Skeletal muscle tissue (tissue), 3 donors: ENCODE measurements at regions not wholly inside any gene's neighbourhood (a gene's known extent, or its start where the extent isn't known, plus 50 kb on each side); places are given as distances from the start of the nearest gene placed in this dataset.
"Not testable (repeated sequence)": the region's sequence is repeated elsewhere in the genome, so short reads cannot be mapped to it uniquely, and the experiment has no call there.

Source experiments
- H3K27ac ChIP-seq: one replicate; pipeline ENCODE4 v1.7.0; 2013; ENCODE audit warnings: mild to moderate bottlenecking, low read depth, low read length, inconsistent platforms
- H3K27me3 ChIP-seq, 3 donors: one replicate each; pipeline ENCODE4 v1.7.0; 2013; ENCODE audit warnings: low read length in 3 of 3; ENCODE audit not compliant: control insufficient read depth in 3 of 3, insufficient read depth in 3 of 3
- H3K36me3 ChIP-seq, 3 donors: one replicate each; pipeline ENCODE4 v1.7.0; 2013; ENCODE audit warnings: low read length in 3 of 3; ENCODE audit not compliant: control insufficient read depth in 3 of 3, insufficient read depth in 3 of 3
- H3K4me1 ChIP-seq, 3 donors: one replicate each; pipeline ENCODE4 v1.7.0; 2013; ENCODE audit warnings: low read length in 3 of 3, mild to moderate bottlenecking in 3 of 3; ENCODE audit not compliant: control insufficient read depth in 3 of 3, insufficient read depth in 3 of 3
- H3K4me3 ChIP-seq, 3 donors: one replicate each; pipeline ENCODE4 v1.7.0; 2013; ENCODE audit warnings: low read length in 3 of 3
- H3K9ac ChIP-seq, 3 donors: one replicate each; pipeline ENCODE4 v1.7.0; 2013; ENCODE audit warnings: low read length in 3 of 3, mild to moderate bottlenecking in 3 of 3, moderate library complexity in 2 of 3, low read depth in 1 of 3
- H3K9me3 ChIP-seq, 3 donors: one replicate each; pipeline ENCODE4 v1.7.0; 2013; ENCODE audit warnings: low read length in 3 of 3; ENCODE audit not compliant: control insufficient read depth in 3 of 3
- donor health status: Osteomylitis.

DNA sequence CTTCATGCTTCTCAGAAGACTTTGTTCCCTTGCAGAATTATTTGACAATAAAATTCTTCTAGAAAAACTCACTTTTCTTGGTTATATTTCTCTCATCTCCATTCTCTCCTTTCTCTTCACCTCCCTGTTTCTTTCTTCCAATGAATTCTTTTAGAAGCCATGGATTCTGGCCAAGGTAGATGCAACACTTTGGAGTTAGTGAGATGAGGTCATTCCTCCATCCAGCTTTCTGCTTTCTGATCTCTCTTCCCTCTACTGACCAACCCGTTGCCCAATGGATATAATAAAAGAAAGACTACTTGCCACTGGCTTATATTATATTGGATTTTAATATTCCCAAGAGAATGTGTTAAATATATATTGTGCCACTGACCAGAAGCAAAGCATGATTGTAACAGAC, 88.9 kb upstream of the KIF2A start:
- H3K4me3 ChIP-seq, H3K36me3 ChIP-seq, H3K27me3 ChIP-seq, H3K27ac ChIP-seq, H3K9me3 ChIP-seq, H3K9ac ChIP-seq, H3K4me1 ChIP-seq: not testable (repeated sequence)

DNA sequence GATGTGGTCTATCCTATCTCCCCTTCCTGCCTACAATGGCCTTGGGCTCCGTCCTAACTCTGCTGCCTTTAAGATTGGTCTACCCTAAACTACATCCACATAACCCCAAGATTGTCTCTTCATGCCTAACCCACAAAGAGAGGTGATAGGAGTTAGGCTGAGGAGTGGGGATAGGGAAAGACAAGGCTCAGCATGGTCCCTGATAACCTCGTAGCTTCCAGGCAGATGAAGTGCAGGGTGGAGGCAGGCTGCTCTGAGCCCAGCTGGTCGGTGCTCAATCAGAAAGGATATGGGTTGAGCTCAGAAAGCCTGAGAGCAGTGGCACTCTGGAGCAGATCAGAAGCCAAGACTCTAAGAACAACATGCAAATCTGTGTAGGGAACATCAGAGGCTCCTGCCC, 87.1 kb upstream of the KIF2A start:
- not testable (repeated sequence) for H3K4me1 ChIP-seq, H3K27ac ChIP-seq, H3K9ac ChIP-seq, H3K4me3 ChIP-seq, H3K9me3 ChIP-seq, H3K27me3 ChIP-seq, H3K36me3 ChIP-seq

DNA sequence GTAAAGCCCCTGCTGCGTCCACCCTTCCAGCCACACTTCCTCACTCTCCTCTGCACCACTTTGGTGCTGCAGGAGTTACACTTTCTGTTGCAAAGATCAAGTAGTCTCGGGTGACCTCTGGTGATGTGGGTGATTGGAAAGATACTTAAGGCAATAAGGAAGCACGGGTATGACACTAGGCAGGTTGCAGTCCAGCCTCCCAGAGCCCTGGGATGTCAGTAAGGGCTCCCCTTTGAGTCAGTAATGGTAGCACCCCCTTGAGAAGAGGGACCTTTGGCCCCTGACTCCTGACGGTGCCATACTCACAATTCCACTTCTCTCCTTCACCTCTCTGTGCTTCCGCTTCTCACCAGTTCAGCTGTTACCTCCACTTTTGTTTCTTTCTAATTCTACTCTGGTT, 84.1 kb upstream of the KIF2A start:
- H3K4me3 ChIP-seq, H3K27ac ChIP-seq, H3K36me3 ChIP-seq, H3K9ac ChIP-seq, H3K27me3 ChIP-seq, H3K4me1 ChIP-seq, H3K9me3 ChIP-seq: not testable (repeated sequence)

DNA sequence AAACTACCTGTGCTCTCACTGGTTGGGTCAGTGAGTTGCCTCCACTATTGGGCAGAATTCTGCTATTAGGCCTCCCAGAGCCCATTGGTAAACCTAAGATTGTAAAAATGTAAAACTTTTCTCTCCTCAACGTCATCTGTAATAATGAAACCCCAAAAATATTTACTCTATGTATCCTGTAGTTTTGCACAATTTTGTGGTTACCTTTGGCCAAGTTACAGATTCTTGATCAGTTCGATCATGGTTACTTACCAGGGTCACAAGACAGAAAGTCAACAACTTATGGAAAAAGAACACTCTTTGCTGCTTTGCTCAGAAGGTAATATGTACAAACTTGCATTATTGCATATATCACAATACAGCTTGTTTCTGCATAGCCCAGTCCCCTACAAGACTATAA, 83.7 kb upstream of the KIF2A start:
- not testable (repeated sequence) for H3K9ac ChIP-seq, H3K9me3 ChIP-seq, H3K27me3 ChIP-seq, H3K4me1 ChIP-seq, H3K36me3 ChIP-seq, H3K4me3 ChIP-seq, H3K27ac ChIP-seq

DNA sequence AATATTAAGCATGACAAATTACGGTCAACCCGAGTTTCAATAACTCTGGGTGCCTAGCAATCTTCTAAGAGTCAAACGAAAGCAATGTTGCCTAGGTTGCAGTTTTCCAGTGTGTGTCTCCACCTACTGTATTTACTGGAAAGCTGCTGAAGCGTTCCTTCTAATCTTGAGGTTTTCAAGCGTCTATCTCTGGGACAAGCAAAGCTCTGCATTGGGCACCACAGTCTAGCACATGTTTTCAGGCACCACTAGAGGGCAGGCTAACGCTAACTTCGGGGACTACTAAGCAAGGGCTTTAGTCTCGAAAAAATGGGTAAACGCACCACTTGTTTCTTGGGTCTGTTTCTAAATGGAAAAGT, 82.7 kb upstream of the KIF2A start:
- H3K36me3 ChIP-seq, H3K27ac ChIP-seq, H3K9me3 ChIP-seq, H3K4me1 ChIP-seq, H3K9ac ChIP-seq, H3K4me3 ChIP-seq, H3K27me3 ChIP-seq: not testable (repeated sequence)

DNA sequence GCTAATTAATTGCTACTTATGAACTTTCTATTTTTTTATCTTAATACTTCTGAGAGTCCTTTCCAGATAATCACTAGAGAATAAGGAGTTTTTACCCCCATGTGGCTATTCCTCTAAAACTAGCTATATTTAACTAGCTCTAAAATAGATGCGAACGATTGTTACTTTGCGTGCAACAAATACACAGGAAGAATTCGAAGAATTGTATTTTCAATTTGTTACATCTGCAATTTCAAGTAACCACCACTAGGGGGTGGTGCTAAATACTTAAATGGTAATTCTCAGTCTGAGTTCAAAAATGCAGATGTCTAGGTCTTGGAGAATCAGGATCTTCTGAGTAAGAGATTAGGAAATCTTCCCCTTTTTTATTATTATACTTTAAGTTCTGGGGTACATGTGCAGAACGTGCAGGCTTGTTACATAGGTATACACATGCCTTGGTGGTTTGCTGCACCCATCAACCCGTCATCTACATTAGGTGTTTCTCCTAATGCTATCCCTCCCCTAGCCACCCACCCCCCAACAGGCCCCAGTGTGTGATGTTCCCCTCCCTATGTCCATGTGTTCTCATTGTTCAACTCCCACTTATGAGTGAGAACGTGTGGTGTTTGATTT, 80.9 kb upstream of the KIF2A start:
- H3K27me3 ChIP-seq, H3K4me3 ChIP-seq, H3K9me3 ChIP-seq, H3K4me1 ChIP-seq, H3K36me3 ChIP-seq, H3K27ac ChIP-seq, H3K9ac ChIP-seq: not testable (repeated sequence)

DNA sequence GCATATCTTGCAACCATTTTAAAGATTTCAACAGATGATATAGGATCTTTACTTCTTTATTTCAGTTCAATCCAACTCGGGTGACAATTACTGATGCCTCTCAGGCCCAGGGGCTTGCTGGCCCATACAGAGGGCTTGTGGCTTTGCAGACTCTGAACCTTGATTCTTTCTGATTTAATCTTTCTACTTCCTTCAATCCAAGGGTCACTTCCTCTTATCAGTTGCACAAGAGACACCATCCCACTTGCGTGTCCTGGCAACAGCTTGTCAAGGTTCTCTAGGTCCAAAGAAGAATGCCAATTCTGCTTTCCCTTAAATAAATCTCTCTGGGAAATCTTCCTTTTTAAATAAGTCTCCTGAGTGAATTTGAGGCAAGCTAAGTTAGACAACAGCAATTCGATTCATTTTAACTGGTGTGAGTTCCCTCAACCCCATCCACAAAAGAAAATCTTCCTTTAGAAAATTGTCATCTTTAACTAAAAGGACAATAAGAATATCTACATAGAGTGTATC, 75.1 kb upstream of the KIF2A start:
- not testable (repeated sequence) for H3K4me1 ChIP-seq, H3K27me3 ChIP-seq, H3K9me3 ChIP-seq, H3K36me3 ChIP-seq, H3K27ac ChIP-seq, H3K9ac ChIP-seq, H3K4me3 ChIP-seq

DNA sequence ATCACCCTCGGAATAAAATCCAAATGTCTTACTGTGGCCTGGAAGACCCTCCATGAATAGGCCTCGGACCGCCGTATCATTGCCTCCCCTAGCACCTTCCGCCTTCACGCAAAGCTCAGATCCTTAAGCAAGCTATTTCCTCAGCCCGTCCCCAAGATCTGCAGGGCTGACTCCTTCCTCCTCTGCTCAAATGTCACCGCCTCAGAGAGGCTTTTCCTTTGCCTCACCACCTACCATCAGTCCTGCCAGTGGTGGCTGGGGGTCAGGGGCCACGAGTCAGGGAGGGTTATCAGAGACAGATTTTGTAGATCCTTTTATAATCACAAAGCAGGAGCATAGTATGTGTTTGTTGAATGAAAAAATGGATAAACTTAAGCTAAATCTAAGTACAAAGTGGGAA, 74.4 kb upstream of the KIF2A start:
- Histone ChIP-seq H3K4me1 (no peaks in the 10 kb centered on the region), H3K9ac (no peak overlapping the region), H3K9me3 (no peaks in the 10 kb centered on the region), H3K36me3 (no peaks in the 10 kb centered on the region), H3K4me3 (no peak overlapping the region), H3K27ac (no peak overlapping the region), H3K27me3 (no peaks in the 10 kb centered on the region)

DNA sequence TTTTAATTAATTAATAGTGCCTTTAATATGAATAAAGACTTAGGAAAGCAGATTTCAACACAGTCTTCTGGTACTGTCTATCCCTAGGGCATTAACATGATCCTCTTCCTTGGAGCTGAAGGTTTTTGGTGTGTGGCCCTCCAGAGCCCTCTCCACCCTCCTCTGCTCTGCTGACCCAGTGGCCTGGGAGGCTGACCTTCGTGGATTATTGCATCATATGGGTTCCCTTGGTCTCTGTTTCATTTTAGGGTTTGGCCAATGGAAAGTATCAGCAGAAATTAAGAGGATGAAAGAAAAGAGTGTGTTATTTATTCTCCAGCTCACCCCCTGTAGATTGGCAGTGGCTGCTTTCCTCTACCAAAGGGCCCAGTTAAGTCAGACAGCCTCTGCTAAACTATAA, 73.8 kb upstream of the KIF2A start:
- not testable (repeated sequence) for H3K9ac ChIP-seq, H3K4me3 ChIP-seq, H3K36me3 ChIP-seq, H3K4me1 ChIP-seq, H3K27me3 ChIP-seq, H3K27ac ChIP-seq, H3K9me3 ChIP-seq

DNA sequence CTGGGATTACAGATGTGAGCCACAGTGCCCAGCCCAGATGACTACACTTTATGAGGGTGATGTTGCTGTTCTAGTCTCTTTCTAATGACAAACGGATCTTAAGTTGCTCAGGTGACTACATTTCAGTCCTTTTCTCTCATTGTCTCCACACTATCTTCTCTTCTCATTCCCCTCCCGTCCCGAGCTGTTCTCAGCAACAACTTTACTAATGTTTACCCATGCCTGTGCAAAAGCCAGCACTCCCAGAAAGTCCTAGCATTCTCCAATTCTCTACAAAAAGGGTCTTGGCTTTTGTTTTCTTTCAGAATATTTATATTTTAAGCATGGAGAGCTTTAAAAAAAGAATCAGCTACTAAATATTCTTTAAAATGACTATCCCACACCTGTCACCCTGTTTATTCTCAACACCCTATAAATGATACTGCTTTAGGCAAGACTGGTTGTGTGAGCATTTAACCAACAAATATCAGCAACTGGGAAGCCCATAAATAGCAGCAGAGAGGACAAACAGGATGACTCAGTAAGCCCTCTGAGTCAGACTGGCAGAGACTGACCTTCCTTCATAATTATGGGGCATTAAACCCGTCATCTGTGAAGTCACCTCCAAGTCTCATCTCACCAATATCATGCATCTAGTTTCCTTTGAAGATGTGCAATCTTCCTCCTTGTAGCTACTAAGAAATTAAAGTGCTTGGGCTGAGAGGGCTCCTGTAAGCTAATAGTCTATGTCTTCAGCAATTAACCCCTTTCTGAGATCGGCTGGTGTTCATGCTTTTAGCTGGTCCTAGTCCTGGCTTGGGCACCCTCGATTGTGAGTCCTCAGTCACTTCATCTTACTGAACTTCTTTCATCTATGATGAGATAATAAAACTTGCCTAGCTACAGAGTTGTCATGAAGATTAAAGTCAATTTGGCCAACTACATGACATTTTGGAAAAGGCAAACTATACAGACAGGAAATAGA, 72.6 kb upstream of the KIF2A start:
- not testable (repeated sequence) for H3K9ac ChIP-seq, H3K4me1 ChIP-seq, H3K27me3 ChIP-seq, H3K36me3 ChIP-seq, H3K9me3 ChIP-seq, H3K4me3 ChIP-seq
- H3K27ac ChIP-seq: peak overlapping the region; percentile 54
